ACC112 (cell line): ENCODE measurements at regions not wholly inside any gene's neighbourhood (a gene's known extent, or its start where the extent isn't known, plus 50 kb on each side); places are given as distances from the start of the nearest gene placed in this dataset.
A peak's percentile ranks its signal among the peaks of the same experiment; 100 is the strongest.
"Not testable (repeated sequence)": the region's sequence is repeated elsewhere in the genome, so short reads cannot be mapped to it uniquely, and the experiment has no call there.

ENCODE experiments used
- H2AFZ ChIP-seq: fragments of 200-600 bp; sonication (generic); one replicate; pipeline ENCODE4 v1.6.0; 2017; ENCODE audit warnings: antibody characterized with exemption, low read length; ENCODE audit not compliant: unreplicated experiment
- H3K27ac ChIP-seq: fragments of 200-600 bp; sonication (generic); 2 replicates; pipeline ENCODE4 v1.5.1; 2014; ENCODE audit warnings: low read depth, mild to moderate bottlenecking, antibody characterized with exemption, low read length, moderate library complexity
- H3K27me3 ChIP-seq: fragments of 200-600 bp; sonication (generic); 2 replicates; pipeline ENCODE4 v1.6.1; 2014; ENCODE audit warnings: mild to moderate bottlenecking, antibody characterized with exemption, low read length, moderate library complexity, mixed read lengths; ENCODE audit not compliant: insufficient read depth
- H3K36me3 ChIP-seq: fragments of 200-600 bp; sonication (generic); 2 replicates; pipeline ENCODE4 v1.6.1; 2016; ENCODE audit warnings: mild to moderate bottlenecking, antibody characterized with exemption, low read length, moderate library complexity, mixed read lengths; ENCODE audit not compliant: insufficient read depth
- H3K4me1 ChIP-seq: fragments of 200-600 bp; sonication (generic); one replicate; pipeline ENCODE4 v1.6.1; 2016; ENCODE audit warnings: low read length, mixed read lengths; ENCODE audit not compliant: insufficient read depth, unreplicated experiment, control insufficient read depth
- H3K4me3 ChIP-seq: fragments of 200-600 bp; sonication (generic); 2 replicates; pipeline ENCODE4 v1.5.1; 2014; ENCODE audit warnings: mild to moderate bottlenecking, low read depth, low read length
- H3K79me2 ChIP-seq: fragments of 200-600 bp; sonication (generic); one replicate; pipeline ENCODE4 v1.6.0; 2016; ENCODE audit warnings: low read length; ENCODE audit not compliant: control insufficient read depth, unreplicated experiment, insufficient read depth

DNA sequence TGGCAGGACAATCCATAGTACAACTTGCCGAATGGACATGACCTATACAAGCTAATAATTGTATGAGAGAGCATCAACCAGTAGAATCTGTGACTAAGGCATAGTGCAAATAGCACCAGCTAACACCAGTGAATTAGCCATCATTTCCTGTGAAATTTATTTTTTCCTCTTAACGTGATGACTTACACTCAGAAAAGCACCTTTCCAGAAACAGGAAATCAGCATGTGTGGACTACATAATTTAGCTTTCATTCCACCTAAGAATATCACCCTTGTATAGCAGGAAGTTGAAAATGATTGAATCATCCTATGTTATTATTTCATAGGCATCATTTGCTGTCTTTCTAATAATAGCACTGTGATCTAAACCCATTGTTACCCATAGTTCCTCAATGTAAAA is 1393.4 kb upstream of the PCDH7 start:
- no peak overlapping the region for H3K4me3 ChIP-seq
- no peak overlapping the region for H2AFZ ChIP-seq
- no peak overlapping the region for H3K27ac ChIP-seq
- H3K4me1 ChIP-seq, result no peaks in the 10 kb centered on the region
- H3K27me3 ChIP-seq, result no peaks in the 10 kb centered on the region
- H3K36me3 ChIP-seq, result no peaks in the 10 kb centered on the region
- H3K79me2 ChIP-seq, result no peaks in the 10 kb centered on the region

DNA sequence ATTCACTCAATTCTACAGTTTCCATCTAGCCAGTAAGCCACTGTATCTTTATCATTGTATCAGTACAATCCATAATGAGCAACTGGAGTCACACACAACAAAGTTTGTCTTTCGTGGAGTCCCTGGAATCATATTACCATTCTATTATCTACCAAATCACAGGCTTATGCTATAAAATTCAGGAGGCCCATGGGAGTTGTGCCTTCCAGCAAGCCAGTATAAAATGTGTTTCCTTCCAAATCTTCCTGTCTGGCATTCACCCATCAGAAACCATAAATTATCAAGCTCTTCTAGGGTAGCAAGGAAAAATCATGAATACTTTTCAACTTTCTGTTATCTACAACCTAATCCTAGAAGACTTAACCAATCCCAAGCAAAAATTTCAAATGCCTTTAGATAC is 1383.3 kb upstream of the PCDH7 start:
- no peaks in the 10 kb centered on the region for H3K4me1 ChIP-seq

DNA sequence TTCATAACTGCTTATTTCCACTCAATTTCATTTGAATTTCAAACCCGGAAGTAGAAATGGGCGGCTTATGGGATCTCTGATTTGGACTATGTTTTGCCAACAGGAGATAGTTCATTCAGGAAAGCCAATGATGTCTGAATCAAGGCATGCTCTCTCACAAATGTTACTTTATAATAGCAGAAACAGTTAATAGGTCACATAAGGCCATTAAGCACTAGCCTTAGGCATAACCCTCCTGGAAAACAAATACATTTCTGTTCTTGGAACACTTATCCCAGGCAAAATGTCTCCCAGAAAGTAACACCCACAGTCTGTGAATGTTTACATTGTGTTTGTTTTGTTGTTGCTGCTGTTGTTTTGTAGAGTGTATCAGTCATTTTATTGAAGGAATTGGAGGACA is 1347.2 kb upstream of the PCDH7 start:
- Histone ChIP-seq H3K27ac (no peak overlapping the region), H3K79me2 (no peaks in the 10 kb centered on the region), H2AFZ (no peak overlapping the region), H3K36me3 (no peaks in the 10 kb centered on the region), H3K4me3 (no peak overlapping the region), H3K27me3 (no peaks in the 10 kb centered on the region), H3K4me1 (no peaks in the 10 kb centered on the region)

More for the DNA sequence above, 1383.3 kb upstream of the PCDH7 start:
- no peak overlapping the region for H3K27ac ChIP-seq
- no peaks in the 10 kb centered on the region for H3K36me3 ChIP-seq
- no peak overlapping the region for H3K4me3 ChIP-seq
- no peak overlapping the region for H2AFZ ChIP-seq
- H3K79me2 ChIP-seq, result no peaks in the 10 kb centered on the region
- H3K27me3 ChIP-seq, result no peaks in the 10 kb centered on the region

DNA sequence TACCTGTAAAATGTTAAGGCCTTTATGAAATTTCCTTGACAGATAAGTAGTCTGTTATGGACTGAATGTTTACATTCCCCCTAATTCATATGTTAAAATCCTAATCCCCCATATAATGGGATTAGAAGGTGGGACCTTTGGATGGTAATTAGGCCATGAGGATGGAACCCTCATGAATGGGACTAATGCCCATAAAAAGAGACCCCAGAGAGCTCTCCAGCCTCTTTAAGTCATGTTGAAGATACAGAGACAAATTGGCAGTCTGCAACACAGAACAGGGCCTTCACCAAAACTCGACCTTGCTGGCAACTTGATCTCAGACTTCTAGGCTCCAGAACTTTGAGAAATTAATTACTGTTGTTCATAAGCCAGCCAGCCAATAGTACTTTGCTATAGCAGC is 1344.5 kb upstream of the PCDH7 start:
- no peak overlapping the region for H2AFZ ChIP-seq
- H3K36me3 ChIP-seq, result no peaks in the 10 kb centered on the region
- no peaks in the 10 kb centered on the region for H3K4me1 ChIP-seq
- H3K27ac ChIP-seq, result no peak overlapping the region
- no peak overlapping the region for H3K4me3 ChIP-seq
- no peaks in the 10 kb centered on the region for H3K79me2 ChIP-seq
- H3K27me3 ChIP-seq, result no peaks in the 10 kb centered on the region

DNA sequence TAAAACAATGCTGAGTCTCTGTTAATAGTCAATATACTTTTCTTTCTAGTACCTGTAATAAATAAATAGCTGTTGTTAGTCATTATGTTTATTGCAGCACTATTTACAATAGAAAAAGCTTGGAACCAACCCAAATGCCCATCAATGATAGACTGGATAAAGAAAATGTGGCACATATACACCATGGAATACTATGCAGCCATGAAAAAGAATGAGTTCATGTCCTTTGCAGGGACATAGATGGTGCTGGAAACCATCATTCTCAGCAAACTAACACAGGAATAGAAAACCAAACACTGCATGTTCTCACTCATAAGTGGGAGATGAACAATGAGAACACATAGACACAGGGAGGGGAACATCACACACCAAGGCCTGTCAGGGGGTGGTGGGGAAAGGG is 1341.9 kb upstream of the PCDH7 start:
- not testable (repeated sequence) for H3K27me3 ChIP-seq, H3K79me2 ChIP-seq, H3K4me3 ChIP-seq, H3K4me1 ChIP-seq, H3K36me3 ChIP-seq, H3K27ac ChIP-seq, H2AFZ ChIP-seq

DNA sequence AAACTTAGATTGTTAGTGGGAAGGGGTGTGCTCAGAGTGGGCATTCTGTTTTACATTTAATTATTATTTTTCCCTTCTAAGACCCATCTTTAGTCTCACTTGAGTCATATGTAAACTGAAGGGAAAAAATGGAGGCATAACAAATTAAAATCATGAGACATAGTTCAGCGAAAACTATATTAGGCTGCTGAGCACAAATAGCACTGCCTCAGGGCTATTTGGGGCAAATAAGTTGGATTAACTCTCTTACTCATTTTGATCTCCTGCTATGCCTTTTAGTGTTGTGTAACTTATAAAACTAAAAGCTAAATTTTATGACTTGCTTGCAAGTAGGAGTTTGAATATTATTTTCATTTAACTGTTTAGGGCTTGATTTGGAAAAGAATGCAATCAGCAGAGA is 1329.2 kb upstream of the PCDH7 start:
- H3K4me3 ChIP-seq, result no peak overlapping the region
- H3K27me3 ChIP-seq, result no peaks in the 10 kb centered on the region
- no peaks in the 10 kb centered on the region for H3K4me1 ChIP-seq
- no peaks in the 10 kb centered on the region for H3K79me2 ChIP-seq
- H2AFZ ChIP-seq, result no peak overlapping the region
- no peak overlapping the region for H3K27ac ChIP-seq
- H3K36me3 ChIP-seq, result no peaks in the 10 kb centered on the region

DNA sequence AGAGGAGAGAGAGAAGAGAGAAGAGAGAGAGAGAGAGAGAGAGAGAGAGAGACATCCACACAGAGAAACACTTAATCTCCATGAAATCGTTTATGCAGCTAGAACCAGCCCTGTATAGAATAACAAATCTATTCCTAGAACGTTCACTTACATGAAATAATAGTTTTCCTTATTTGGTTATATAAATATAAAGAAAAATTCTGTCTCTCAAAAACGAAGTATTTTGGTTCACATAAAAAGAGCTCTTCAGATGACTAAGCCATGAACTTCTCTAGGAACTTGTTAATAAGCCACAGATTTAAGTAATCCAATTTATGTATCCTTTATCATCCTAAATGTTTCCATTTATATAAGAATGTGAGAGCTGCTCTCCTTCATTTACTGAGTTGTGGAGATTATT is 1315.1 kb upstream of the PCDH7 start:
- no peaks in the 10 kb centered on the region for H3K36me3 ChIP-seq
- H3K4me3 ChIP-seq, result no peak overlapping the region

DNA sequence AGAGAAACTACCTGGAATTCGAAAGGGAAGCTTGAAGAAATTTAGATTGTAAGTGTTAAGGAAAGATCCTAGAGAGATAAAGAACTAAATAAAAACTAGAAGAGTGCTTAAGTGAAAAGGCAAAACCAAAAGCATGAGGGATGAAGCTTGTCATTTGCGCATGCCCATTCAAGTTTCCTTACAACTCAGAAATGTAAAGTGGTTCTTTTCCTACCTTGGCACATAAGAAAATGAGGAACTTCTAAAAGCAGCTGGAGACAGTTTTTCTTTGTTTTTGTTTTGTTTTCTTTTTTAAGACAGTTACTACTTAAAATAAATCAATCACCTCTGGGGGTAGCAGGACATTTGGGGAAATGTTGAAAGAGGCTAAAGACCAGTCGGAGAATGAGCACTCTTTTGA is 1304.4 kb upstream of the PCDH7 start:
- Histone ChIP-seq H3K27ac (no peak overlapping the region), H3K79me2 (no peaks in the 10 kb centered on the region), H2AFZ (no peak overlapping the region), H3K27me3 (no peaks in the 10 kb centered on the region), H3K36me3 (no peaks in the 10 kb centered on the region), H3K4me3 (no peak overlapping the region), H3K4me1 (no peaks in the 10 kb centered on the region)

More for the DNA sequence above, 1315.1 kb upstream of the PCDH7 start:
- Histone ChIP-seq H2AFZ (no peak overlapping the region), H3K4me1 (no peaks in the 10 kb centered on the region), H3K27ac (no peak overlapping the region), H3K27me3 (no peaks in the 10 kb centered on the region), H3K79me2 (no peaks in the 10 kb centered on the region)

DNA sequence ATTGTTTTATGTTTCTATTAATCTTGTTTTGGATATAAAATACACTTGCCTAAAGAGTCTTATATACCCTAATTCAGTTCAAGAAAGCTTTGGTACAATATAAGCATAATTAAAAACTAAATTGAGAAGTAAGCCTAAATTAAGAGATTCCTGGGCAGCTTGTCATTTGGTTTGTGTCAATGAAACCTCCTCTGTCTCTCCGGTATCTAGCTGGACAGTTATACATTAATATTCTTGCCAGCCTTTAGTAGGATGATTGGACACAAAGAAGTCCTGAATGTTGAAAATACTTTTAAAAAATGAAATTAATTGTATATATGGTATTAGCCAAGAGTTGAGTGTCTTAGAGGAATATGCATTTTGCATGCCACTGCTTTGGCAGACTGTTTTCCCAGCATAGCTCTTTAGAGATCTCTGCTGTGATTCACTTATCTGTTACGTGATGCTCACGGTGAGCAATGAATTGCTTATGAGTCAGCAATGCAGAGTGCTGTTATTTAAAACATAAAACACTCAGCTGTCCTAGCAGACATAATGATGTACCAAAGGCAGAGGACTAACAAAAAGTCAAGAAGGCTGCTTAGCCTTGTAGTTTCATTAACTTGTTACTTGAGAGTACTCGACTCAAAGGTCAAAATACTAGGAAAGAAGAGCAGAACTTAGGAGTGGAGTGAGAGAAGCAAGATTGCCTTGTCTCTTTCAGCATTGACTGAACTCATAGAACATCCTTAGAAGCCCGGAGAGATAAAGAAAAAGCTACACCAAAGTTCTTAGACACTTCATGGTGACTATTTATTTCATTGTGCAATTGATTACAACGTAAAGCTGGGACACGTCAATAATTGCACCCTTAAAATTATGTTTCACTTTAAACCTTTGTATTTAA is 1296.1 kb upstream of the PCDH7 start:
- Histone ChIP-seq H3K27me3 (no peaks in the 10 kb centered on the region), H3K79me2 (no peaks in the 10 kb centered on the region), H3K4me3 (no peak overlapping the region), H3K27ac (peak overlapping the region; percentile 58), H3K36me3 (no peaks in the 10 kb centered on the region), H3K4me1 (peaks cover 8% of the 10 kb centered on the region), H2AFZ (no peak overlapping the region)

DNA sequence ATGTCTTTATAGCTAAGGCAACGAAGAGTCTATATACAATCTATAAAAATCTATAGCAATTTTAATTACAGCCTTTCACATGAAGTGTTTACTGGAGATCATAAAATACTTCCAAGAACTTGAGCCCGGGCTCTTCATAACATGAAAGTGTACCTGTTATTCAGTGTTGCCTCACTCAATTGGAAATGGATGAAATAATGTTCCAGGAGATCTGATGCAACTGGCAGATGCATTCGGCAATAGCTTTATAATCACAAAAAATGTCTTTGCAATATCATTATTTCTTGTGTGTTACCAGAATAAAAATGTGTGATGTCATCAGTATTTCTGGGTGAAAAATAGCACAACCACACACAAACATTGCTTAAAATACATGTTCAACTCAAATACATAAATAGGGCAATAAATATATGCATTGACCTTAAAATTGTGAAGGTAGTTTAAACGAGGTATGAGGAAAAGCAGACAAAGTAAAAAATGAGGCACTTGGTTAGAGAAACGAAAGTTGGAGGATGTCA is 1266.8 kb upstream of the PCDH7 start:
- no peak overlapping the region for H2AFZ ChIP-seq
- no peaks in the 10 kb centered on the region for H3K27me3 ChIP-seq
- H3K4me3 ChIP-seq, result no peak overlapping the region
- H3K4me1 ChIP-seq, result no peaks in the 10 kb centered on the region
- H3K36me3 ChIP-seq, result no peaks in the 10 kb centered on the region
- H3K27ac ChIP-seq, result no peak overlapping the region
- H3K79me2 ChIP-seq, result no peaks in the 10 kb centered on the region

DNA sequence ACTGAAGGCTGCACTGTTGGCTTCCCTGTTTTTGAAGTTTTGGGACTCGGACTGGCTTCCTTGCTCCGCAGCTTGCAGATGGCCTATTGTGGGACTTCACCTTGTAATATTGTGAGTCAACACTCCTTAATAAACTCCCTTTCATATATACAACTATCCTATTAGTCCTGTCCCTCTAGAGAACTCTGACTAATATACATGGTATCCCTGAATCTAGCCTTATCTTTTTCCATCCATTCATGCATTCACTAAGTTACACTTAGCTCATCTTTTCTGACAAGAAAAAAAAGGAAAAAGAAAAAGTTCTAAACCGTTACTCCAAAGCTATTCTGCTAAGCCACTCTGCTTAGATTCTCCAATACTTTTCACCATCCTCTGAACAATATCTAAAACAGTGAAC is 1260.2 kb upstream of the PCDH7 start:
- Histone ChIP-seq H3K79me2 (no peaks in the 10 kb centered on the region), H3K4me1 (no peaks in the 10 kb centered on the region), H3K36me3 (no peaks in the 10 kb centered on the region), H3K4me3 (no peak overlapping the region), H3K27ac (no peak overlapping the region), H3K27me3 (no peaks in the 10 kb centered on the region), H2AFZ (no peak overlapping the region)
